ENCODE measurements at regions not wholly inside any gene's neighbourhood (a gene's known extent, or its start where the extent isn't known, plus 50 kb on each side); places are given as distances from the start of the nearest gene placed in this dataset.
"Not testable (repeated sequence)": the region's sequence is repeated elsewhere in the genome, so short reads cannot be mapped to it uniquely, and the experiment has no call there.

GRCh38 chr2:57229706-57230105, 816.9 kb upstream of the VRK2 start:
- H4K91ac ChIP-seq (ENCODE audit: low read depth, low read length); H3K4me3 ChIP-seq (ENCODE audit: low read depth, low read length): not testable (repeated sequence)
- no CpG with 5 or more reads among the region's 12 CpGs for WGBS (ENCODE audit: extremely low coverage, insufficient coverage, insufficient read length)

GRCh38 chr2:57232341-57232740, 814.3 kb upstream of the VRK2 start:
- WGBS (ENCODE audit: extremely low coverage, insufficient coverage, insufficient read length) = no CpG with 5 or more reads among the region's 9 CpGs
- not testable (repeated sequence) for H2BK12ac ChIP-seq (ENCODE audit: low read length); H3K14ac ChIP-seq (ENCODE audit: low read length); H3K36me3 ChIP-seq (ENCODE audit: control insufficient read depth in 1 of 2, insufficient read depth in 2 of 2, low read length in 2 of 2); H3K79me1 ChIP-seq (ENCODE audit: low read length); H3K18ac ChIP-seq (ENCODE audit: low read length); H3K4me2 ChIP-seq (ENCODE audit: low read length); H3K79me2 ChIP-seq (ENCODE audit: control insufficient read depth, insufficient read depth, low read length, poor library complexity); H2BK120ac ChIP-seq (ENCODE audit: insufficient read depth, low read length, poor library complexity); H3K27me3 ChIP-seq (ENCODE audit: insufficient read depth, low read length); H4K91ac ChIP-seq (ENCODE audit: low read depth, low read length); DNase-seq; H3K23ac ChIP-seq (ENCODE audit: low read length); H4K8ac ChIP-seq (ENCODE audit: low read depth, low read length); H3K9ac ChIP-seq (ENCODE audit: low read length); H3K27ac ChIP-seq (ENCODE audit: low read depth, low read length); H3K4me1 ChIP-seq (ENCODE audit: control insufficient read depth in 1 of 2, insufficient read depth in 2 of 2, low read length in 2 of 2); H2AK5ac ChIP-seq (ENCODE audit: low read length); H3K4me3 ChIP-seq (ENCODE audit: low read depth, low read length); H3K4ac ChIP-seq (ENCODE audit: low read depth, low read length); H2AFZ ChIP-seq (ENCODE audit: insufficient read depth, low read length, poor library complexity); H4K12ac ChIP-seq (ENCODE audit: low read depth, low read length); H2BK5ac ChIP-seq (ENCODE audit: low read depth, low read length, poor library complexity); H3K9me3 ChIP-seq (ENCODE audit: insufficient read depth, low read depth, low read length)

More at GRCh38 chr2:57229706-57230105, 816.9 kb upstream of the VRK2 start:
- H3K4ac ChIP-seq (ENCODE audit: low read depth, low read length); H2BK12ac ChIP-seq (ENCODE audit: low read length); H3K4me1 ChIP-seq (ENCODE audit: control insufficient read depth in 1 of 2, insufficient read depth in 2 of 2, low read length in 2 of 2); H2AFZ ChIP-seq (ENCODE audit: insufficient read depth, low read length, poor library complexity); H2BK120ac ChIP-seq (ENCODE audit: insufficient read depth, low read length, poor library complexity); H4K12ac ChIP-seq (ENCODE audit: low read depth, low read length); H2AK5ac ChIP-seq (ENCODE audit: low read length); H3K27ac ChIP-seq (ENCODE audit: low read depth, low read length); H3K14ac ChIP-seq (ENCODE audit: low read length); H3K79me2 ChIP-seq (ENCODE audit: control insufficient read depth, insufficient read depth, low read length, poor library complexity); H2BK5ac ChIP-seq (ENCODE audit: low read depth, low read length, poor library complexity); H3K23ac ChIP-seq (ENCODE audit: low read length); H3K27me3 ChIP-seq (ENCODE audit: insufficient read depth, low read length); H3K18ac ChIP-seq (ENCODE audit: low read length); H4K8ac ChIP-seq (ENCODE audit: low read depth, low read length); H3K4me2 ChIP-seq (ENCODE audit: low read length); H3K36me3 ChIP-seq (ENCODE audit: control insufficient read depth in 1 of 2, insufficient read depth in 2 of 2, low read length in 2 of 2); H3K9me3 ChIP-seq (ENCODE audit: insufficient read depth, low read depth, low read length); DNase-seq; H3K79me1 ChIP-seq (ENCODE audit: low read length); H3K9ac ChIP-seq (ENCODE audit: low read length): not testable (repeated sequence)

GRCh38 chr2:57251495-57251894, 795.1 kb upstream of the VRK2 start:
- H4K12ac ChIP-seq (ENCODE audit: low read depth, low read length); H3K4me3 ChIP-seq (ENCODE audit: low read depth, low read length); H3K4ac ChIP-seq (ENCODE audit: low read depth, low read length); H4K8ac ChIP-seq (ENCODE audit: low read depth, low read length); H3K36me3 ChIP-seq (ENCODE audit: control insufficient read depth in 1 of 2, insufficient read depth in 2 of 2, low read length in 2 of 2); H2BK12ac ChIP-seq (ENCODE audit: low read length); H2AK5ac ChIP-seq (ENCODE audit: low read length); H4K91ac ChIP-seq (ENCODE audit: low read depth, low read length); H3K9me3 ChIP-seq (ENCODE audit: insufficient read depth, low read depth, low read length); DNase-seq; H3K9ac ChIP-seq (ENCODE audit: low read length); H3K4me1 ChIP-seq (ENCODE audit: control insufficient read depth in 1 of 2, insufficient read depth in 2 of 2, low read length in 2 of 2); H3K18ac ChIP-seq (ENCODE audit: low read length); H3K27me3 ChIP-seq (ENCODE audit: insufficient read depth, low read length); H2BK5ac ChIP-seq (ENCODE audit: low read depth, low read length, poor library complexity); H3K23ac ChIP-seq (ENCODE audit: low read length); H3K79me1 ChIP-seq (ENCODE audit: low read length); H3K79me2 ChIP-seq (ENCODE audit: control insufficient read depth, insufficient read depth, low read length, poor library complexity); H3K14ac ChIP-seq (ENCODE audit: low read length); H2BK120ac ChIP-seq (ENCODE audit: insufficient read depth, low read length, poor library complexity); H3K4me2 ChIP-seq (ENCODE audit: low read length); H2AFZ ChIP-seq (ENCODE audit: insufficient read depth, low read length, poor library complexity); H3K27ac ChIP-seq (ENCODE audit: low read depth, low read length): not testable (repeated sequence)
- no CpG with 5 or more reads among the region's 3 CpGs for WGBS (ENCODE audit: extremely low coverage, insufficient coverage, insufficient read length)

GRCh38 chr2:57276408-57276807, 770.2 kb upstream of the VRK2 start:
- not testable (repeated sequence) for H2BK5ac ChIP-seq (ENCODE audit: low read depth, low read length, poor library complexity); H3K79me2 ChIP-seq (ENCODE audit: control insufficient read depth, insufficient read depth, low read length, poor library complexity); H3K18ac ChIP-seq (ENCODE audit: low read length); H2BK12ac ChIP-seq (ENCODE audit: low read length); H4K12ac ChIP-seq (ENCODE audit: low read depth, low read length); H3K9me3 ChIP-seq (ENCODE audit: insufficient read depth, low read depth, low read length); H4K91ac ChIP-seq (ENCODE audit: low read depth, low read length); H2AFZ ChIP-seq (ENCODE audit: insufficient read depth, low read length, poor library complexity); H2BK120ac ChIP-seq (ENCODE audit: insufficient read depth, low read length, poor library complexity); H3K27ac ChIP-seq (ENCODE audit: low read depth, low read length); H3K36me3 ChIP-seq (ENCODE audit: control insufficient read depth in 1 of 2, insufficient read depth in 2 of 2, low read length in 2 of 2); H3K4me1 ChIP-seq (ENCODE audit: control insufficient read depth in 1 of 2, insufficient read depth in 2 of 2, low read length in 2 of 2); H3K9ac ChIP-seq (ENCODE audit: low read length); H3K4ac ChIP-seq (ENCODE audit: low read depth, low read length); H3K4me2 ChIP-seq (ENCODE audit: low read length); H3K23ac ChIP-seq (ENCODE audit: low read length); H2AK5ac ChIP-seq (ENCODE audit: low read length); H3K14ac ChIP-seq (ENCODE audit: low read length); DNase-seq; H3K27me3 ChIP-seq (ENCODE audit: insufficient read depth, low read length); H3K79me1 ChIP-seq (ENCODE audit: low read length); H4K8ac ChIP-seq (ENCODE audit: low read depth, low read length); H3K4me3 ChIP-seq (ENCODE audit: low read depth, low read length)
- no CpG with 5 or more reads among the region's 9 CpGs for WGBS (ENCODE audit: extremely low coverage, insufficient coverage, insufficient read length)

- Histone ChIP-seq H3K4me3 (ENCODE audit: low read depth, low read length) (no peak overlapping the region), H3K4ac (ENCODE audit: low read depth, low read length) (no peak overlapping the region), H3K27ac (ENCODE audit: low read depth, low read length) (no peak overlapping the region), H3K4me2 (ENCODE audit: low read length) (no peak overlapping the region), H4K91ac (ENCODE audit: low read depth, low read length) (no peak overlapping the region), H2BK12ac (ENCODE audit: low read length) (no peak overlapping the region), H3K9ac (ENCODE audit: low read length) (no peak overlapping the region), H3K36me3 (ENCODE audit: control insufficient read depth in 1 of 2, insufficient read depth in 2 of 2, low read length in 2 of 2) (no peaks in the 10 kb centered on the region), H3K14ac (ENCODE audit: low read length) (no peak overlapping the region), H3K79me1 (ENCODE audit: low read length) (no peaks in the 10 kb centered on the region), H3K79me2 (ENCODE audit: control insufficient read depth, insufficient read depth, low read length, poor library complexity) (no peaks in the 10 kb centered on the region), H4K12ac (ENCODE audit: low read depth, low read length) (no peak overlapping the region), H2AFZ (ENCODE audit: insufficient read depth, low read length, poor library complexity) (no peak overlapping the region), H2BK5ac (ENCODE audit: low read depth, low read length, poor library complexity) (no peak overlapping the region), H2BK120ac (ENCODE audit: insufficient read depth, low read length, poor library complexity) (no peak overlapping the region), H3K23ac (ENCODE audit: low read length) (no peak overlapping the region), H4K8ac (ENCODE audit: low read depth, low read length) (no peak overlapping the region), H3K9me3 (ENCODE audit: insufficient read depth, low read depth, low read length) (peaks cover 6% of the 10 kb centered on the region), H3K18ac (ENCODE audit: low read length) (no peak overlapping the region), H3K4me1 (ENCODE audit: control insufficient read depth in 1 of 2, insufficient read depth in 2 of 2, low read length in 2 of 2) (no peaks in the 10 kb centered on the region), H3K27me3 (ENCODE audit: insufficient read depth, low read length) (no peaks in the 10 kb centered on the region), H2AK5ac (ENCODE audit: low read length) (no peak overlapping the region)
- DNase-seq = no peak
These were observed 768.2 kb upstream of the VRK2 start for GRCh38 chr2:57278451-57278850.
